Nephron (organoid): ENCODE measurements at regions not wholly inside any gene's neighbourhood (a gene's known extent, or its start where the extent isn't known, plus 50 kb on each side); places are given as distances from the start of the nearest gene placed in this dataset.

ENCODE experiments used
- H3K27ac Mint-ChIP-seq, 3 experiments: 2 replicates each; pipeline ENCODE4 v1.8.0; 2020; ENCODE audit warnings: mixed read lengths in 3 of 3, mild to moderate bottlenecking in 2 of 3, moderate library complexity in 1 of 3
- H3K27me3 Mint-ChIP-seq: 2 replicates; pipeline ENCODE4 v1.8.0; 2021; ENCODE audit warnings: low read depth, mild to moderate bottlenecking, moderate library complexity, mixed read lengths
- H3K36me3 Mint-ChIP-seq: 2 replicates; pipeline ENCODE4 v1.8.0; 2020; ENCODE audit warnings: low read depth, mixed read lengths
- H3K4me1 Mint-ChIP-seq: 2 replicates; pipeline ENCODE4 v1.8.0; 2020; ENCODE audit warnings: mixed read lengths
- H3K4me3 Mint-ChIP-seq, 3 experiments: 2 replicates each; pipeline ENCODE4 v1.8.0; 2020; ENCODE audit warnings: mild to moderate bottlenecking in 3 of 3, mixed read lengths in 3 of 3, moderate library complexity in 2 of 3
- H3K9me3 Mint-ChIP-seq: 2 replicates; pipeline ENCODE4 v1.8.0; 2020; ENCODE audit warnings: mixed read lengths
- TF ChIP-seq, protein P1 (sequence below), 3 experiments: fragments of 200-600 bp; sonication (generic); IDR thresholded peaks; one replicate each; pipeline ENCODE4 v1.5.0; 2021; ENCODE audit warnings: antibody characterized with exemption in 3 of 3; ENCODE audit not compliant: unreplicated experiment in 3 of 3

DNA sequence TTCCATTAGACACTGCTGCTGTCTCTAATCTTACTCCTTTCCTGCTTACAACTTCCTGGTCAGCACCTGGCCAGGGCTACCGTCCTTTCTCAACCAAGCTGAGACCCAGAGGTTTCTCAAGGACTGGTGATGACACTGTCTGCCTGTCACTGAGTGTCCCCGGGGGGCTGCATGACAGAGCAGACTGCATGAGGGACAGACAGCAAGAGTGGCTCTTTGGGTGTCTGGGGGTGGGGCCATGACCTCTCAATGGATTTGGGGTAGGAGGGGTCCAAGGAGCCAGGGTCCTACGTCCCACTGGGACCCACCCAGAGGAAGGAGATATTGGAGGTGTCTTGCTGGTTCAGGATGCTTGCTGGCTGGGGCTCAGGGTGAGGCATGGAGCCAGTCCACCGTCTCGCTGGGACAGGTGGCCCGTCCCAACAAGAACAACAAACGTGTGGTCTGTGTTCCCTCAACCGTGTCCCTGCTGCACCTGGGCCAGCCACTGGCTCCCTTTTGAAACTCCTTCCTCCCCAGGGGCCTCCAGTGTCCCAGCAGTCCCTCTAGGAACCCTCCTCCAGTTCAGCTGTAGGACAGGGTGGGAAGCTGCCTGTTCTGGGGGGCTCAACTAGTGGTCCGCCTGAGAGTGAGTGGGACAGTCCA is 344.6 kb upstream of the AJAP1 start:
- H3K36me3 Mint-ChIP-seq, result no peaks in the 10 kb centered on the region
- H3K9me3 Mint-ChIP-seq, result peaks cover 12% of the 10 kb centered on the region
- TF ChIP-seq, protein P1, sequence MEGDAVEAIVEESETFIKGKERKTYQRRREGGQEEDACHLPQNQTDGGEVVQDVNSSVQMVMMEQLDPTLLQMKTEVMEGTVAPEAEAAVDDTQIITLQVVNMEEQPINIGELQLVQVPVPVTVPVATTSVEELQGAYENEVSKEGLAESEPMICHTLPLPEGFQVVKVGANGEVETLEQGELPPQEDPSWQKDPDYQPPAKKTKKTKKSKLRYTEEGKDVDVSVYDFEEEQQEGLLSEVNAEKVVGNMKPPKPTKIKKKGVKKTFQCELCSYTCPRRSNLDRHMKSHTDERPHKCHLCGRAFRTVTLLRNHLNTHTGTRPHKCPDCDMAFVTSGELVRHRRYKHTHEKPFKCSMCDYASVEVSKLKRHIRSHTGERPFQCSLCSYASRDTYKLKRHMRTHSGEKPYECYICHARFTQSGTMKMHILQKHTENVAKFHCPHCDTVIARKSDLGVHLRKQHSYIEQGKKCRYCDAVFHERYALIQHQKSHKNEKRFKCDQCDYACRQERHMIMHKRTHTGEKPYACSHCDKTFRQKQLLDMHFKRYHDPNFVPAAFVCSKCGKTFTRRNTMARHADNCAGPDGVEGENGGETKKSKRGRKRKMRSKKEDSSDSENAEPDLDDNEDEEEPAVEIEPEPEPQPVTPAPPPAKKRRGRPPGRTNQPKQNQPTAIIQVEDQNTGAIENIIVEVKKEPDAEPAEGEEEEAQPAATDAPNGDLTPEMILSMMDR (IDR thresholded peaks at IDR 0.05; ENCODE audit: unreplicated experiment in 3 of 3), result no peak
- no peak overlapping the region for H3K27ac Mint-ChIP-seq
- no peaks in the 10 kb centered on the region for H3K4me1 Mint-ChIP-seq
- H3K4me3 Mint-ChIP-seq, result no peak overlapping the region
- H3K27me3 Mint-ChIP-seq, result peaks cover 4% of the 10 kb centered on the region

DNA sequence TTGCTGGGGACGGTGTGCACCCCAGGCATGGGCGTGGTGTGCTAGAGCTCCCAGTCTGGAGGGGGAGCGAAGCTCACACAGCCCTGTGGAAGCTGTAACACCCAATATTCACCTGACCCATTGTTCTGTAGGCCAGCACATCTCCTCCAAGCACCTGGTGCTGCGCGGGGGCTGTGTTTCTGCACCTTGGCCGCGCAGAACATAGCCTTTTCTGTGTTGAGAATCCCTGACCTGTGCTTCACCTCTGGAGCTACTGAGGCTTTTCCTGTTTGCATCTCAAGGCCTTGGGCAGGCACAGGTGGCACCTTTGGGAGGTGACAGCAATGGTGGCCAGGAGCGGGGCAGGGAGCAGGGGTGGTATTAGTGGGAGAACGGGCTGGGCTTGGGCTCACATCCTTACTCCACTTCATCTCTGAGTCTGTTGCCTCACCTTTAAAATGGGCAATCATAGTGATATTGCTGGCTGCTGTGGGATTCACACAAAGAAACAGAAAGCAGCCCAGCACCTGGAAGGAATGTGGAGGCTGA is 343.9 kb upstream of the AJAP1 start:
- no peak overlapping the region for H3K4me3 Mint-ChIP-seq
- TF ChIP-seq, protein P1 (IDR thresholded peaks at IDR 0.05; ENCODE audit: unreplicated experiment in 3 of 3), result no peak
- H3K36me3 Mint-ChIP-seq, result no peaks in the 10 kb centered on the region
- H3K27me3 Mint-ChIP-seq, result peaks cover 4% of the 10 kb centered on the region
- H3K27ac Mint-ChIP-seq, result no peak overlapping the region
- peaks cover 16% of the 10 kb centered on the region for H3K9me3 Mint-ChIP-seq
- no peaks in the 10 kb centered on the region for H3K4me1 Mint-ChIP-seq

DNA sequence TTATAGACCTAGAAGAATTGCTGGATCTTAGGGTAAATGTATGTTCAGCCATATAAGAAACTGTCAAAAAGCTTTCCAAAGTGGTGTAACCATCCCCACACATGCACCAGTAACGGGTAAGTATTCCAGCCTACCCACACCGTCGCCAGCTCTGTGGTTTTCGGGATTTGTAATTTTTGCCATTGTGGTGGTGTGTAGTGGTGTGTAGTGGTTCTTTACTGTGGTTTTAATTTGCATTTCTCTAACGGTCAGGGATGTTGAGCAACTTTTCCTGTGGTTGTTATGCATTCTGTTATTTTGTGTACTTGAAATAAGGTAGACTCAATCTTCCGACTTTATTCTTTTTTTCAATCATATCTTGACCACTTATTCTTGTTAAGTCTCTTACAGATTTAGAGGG is 342.4 kb upstream of the AJAP1 start:
- Mint-ChIP-seq H3K36me3 (no peaks in the 10 kb centered on the region), H3K4me1 (no peaks in the 10 kb centered on the region), H3K4me3 (no peak overlapping the region), H3K27me3 (no peaks in the 10 kb centered on the region), H3K27ac (no peak overlapping the region), H3K9me3 (peaks cover 16% of the 10 kb centered on the region)
- TF ChIP-seq, protein P1 (IDR thresholded peaks at IDR 0.05; ENCODE audit: unreplicated experiment in 3 of 3), result no peak

DNA sequence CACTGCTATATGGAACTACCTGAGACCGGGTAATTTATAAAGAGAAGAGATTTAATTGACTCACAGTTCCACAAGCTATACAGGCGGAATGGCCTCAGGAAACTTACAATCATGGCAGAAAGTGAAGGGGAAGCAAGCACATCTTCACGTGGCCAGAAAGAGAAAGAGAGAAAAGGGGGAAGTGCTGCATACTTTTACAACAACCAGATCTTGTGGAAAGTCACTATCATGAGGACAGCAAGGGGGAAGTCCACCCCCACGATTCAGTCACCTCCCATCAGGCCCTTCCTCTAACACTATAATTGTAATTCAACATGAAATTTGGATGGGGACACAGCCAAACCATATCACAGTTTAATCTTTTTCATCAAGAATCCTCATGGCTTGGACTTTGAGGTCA is 339.2 kb upstream of the AJAP1 start:
- Mint-ChIP-seq H3K4me3 (no peak overlapping the region), H3K9me3 (peaks cover 16% of the 10 kb centered on the region), H3K27ac (no peak overlapping the region), H3K4me1 (no peaks in the 10 kb centered on the region), H3K27me3 (peaks cover 14% of the 10 kb centered on the region), H3K36me3 (no peaks in the 10 kb centered on the region)
- TF ChIP-seq, protein P1 (IDR thresholded peaks at IDR 0.05; ENCODE audit: unreplicated experiment in 3 of 3), result no peak

DNA sequence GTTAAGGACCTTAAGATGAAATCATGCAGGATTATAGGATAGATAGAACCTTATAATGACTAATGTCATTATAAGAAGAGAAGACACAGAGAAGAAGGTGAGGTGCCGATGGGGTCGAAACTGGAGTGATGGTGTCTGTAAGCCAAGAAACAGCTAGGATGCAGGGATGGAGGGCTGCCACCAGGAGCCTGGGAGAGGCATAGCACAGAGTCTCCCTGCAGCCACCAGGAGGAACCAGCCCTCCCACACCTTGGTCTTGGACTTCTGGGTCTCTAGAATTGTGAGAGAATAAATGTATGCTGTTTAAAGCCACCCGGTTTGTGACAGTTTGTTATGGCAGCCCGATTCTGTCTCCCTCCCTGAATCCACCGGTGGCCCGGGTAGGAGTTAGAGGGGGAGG is 337.2 kb upstream of the AJAP1 start:
- Mint-ChIP-seq H3K4me1 (no peaks in the 10 kb centered on the region), H3K27me3 (peaks cover 23% of the 10 kb centered on the region), H3K9me3 (peaks cover 16% of the 10 kb centered on the region)

More for the DNA sequence above, 337.2 kb upstream of the AJAP1 start:
- TF ChIP-seq, protein P1 (IDR thresholded peaks at IDR 0.05; ENCODE audit: unreplicated experiment in 3 of 3), result no peak
- H3K27ac Mint-ChIP-seq, result no peak overlapping the region
- H3K36me3 Mint-ChIP-seq, result no peaks in the 10 kb centered on the region
- no peak overlapping the region for H3K4me3 Mint-ChIP-seq
